Stimulated activated CD8-positive, alpha-beta memory T cell treated with anti-CD3 and anti-CD28 coated beads, Interleukin-4, amount 100 ng/mL, for 1 hour (primary cell): ENCODE measurements at regions not wholly inside any gene's neighbourhood (a gene's known extent, or its start where the extent isn't known, plus 50 kb on each side); places are given as distances from the start of the nearest gene placed in this dataset.
"Not testable (repeated sequence)": the region's sequence is repeated elsewhere in the genome, so short reads cannot be mapped to it uniquely, and the experiment has no call there.

ENCODE experiments used
- DNase-seq, 2 donors: peaks; one replicate each; pipeline ENCODE4 v3.0.0-alpha.2; 2020; ENCODE audit warnings: low read depth in 2 of 2, low spot score in 1 of 2

DNA sequence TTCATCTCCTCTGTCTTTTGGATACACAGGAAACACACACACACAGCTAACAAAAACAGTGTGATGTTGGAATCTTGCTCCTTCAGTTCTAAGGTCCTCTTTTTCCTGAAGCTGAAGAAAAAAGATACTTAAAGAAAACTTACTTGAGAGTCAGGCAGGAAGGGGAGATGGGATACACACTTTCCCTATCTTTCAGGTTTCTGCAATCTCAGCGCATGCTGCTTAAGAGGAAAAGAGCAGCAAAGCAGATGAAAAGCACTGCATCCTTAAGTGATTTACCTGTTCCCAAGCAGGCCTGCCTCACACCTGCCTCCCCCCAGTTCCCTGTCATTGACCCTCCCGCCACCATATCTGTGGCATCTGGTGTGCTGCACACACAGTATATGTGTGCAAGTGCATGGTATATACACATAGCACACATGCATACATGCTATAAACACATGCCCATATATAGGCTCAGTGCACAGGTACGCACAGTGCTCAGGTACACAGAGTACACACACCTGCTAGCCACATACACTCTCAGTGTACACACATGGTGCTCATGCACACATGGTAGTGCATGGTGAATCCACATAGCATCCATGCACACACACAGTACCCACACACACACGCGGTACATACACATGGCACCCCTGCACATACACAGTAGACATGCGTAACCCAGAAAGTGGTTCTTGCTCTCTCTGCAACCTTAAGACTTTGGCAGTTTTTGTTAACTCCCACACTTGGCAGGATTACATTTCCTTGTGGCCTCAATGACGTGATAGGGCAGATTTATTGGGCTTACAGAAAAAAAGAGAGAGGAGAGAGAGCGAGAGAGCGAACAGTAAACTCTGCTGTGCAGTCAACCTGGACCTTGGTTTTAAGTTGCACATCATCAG is 166.9 kb downstream of the TOMM20 start:
- no peak for DNase-seq

GRCh38 chr1:234960722-234961455 is 167.7 kb downstream of the TOMM20 start:
- no peak for DNase-seq

- DNase-seq, result no peak
These were observed 169.7 kb downstream of the TOMM20 start for GRCh38 chr1:234958706-234959657.

GRCh38 chr1:234958066-234958705 is 170.5 kb downstream of the TOMM20 start:
- DNase-seq, result no peak

DNA sequence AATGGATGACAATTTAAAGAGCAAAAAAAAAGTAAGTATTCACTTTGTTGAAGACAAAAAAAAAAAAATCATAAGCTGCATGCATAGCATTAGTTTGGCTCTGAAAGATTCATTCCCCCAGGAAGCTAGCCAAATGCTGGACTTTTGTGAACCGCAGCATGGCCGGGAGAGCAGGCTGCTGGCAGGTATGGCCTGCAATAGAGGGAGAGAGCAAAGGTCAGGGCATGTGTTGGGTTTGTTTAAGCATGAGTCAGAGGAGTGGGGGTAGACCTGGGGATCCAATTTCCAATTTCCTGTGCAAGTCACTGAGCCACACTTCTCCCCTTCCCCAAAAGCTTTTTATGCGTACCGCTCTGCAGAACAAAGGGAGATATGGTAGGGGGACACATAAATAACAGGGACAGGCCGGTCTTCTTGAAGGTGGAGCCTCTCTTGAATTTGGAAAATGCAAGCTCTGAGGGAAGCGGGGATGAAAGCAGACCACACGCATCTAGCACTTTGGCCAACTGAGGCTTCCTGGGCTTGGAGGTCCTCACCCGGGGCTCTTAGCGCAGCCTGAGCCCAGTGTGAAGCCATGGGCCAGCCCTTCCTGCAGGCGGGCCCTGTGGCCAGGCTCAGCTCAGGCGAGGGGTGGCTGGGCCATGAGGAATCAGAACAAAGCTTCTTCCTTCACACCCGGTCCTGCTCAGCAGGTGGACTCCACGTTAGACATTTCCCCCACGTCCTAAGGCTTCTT is 171.1 kb downstream of the TOMM20 start:
- DNase-seq, result no peak

DNA sequence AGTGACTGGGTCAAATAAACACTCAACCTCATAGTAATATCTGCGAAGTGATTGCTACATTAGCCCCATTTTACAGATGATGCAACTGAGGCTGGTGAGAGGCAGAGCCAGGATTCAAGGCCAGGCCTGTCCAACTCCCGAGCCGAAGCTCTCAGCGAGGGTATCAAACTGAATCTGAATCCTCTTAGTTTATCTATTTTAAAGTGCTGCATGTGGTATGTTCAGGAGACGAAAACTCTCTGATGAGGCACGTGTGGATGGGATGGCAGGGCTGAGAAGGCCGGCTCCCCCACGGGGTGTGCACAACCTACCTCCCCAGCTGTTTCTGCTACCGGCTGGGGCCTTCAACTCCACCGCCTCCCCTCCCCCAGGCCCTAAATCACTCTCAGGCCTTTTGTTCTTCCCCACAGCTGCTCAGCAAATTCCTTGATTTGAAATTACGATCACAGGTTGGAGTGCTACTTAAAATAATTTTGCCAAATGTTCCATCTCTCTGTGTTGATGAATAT is 171.8 kb downstream of the TOMM20 start:
- no peak for DNase-seq

- DNase-seq, result no peak
These were observed 173.4 kb downstream of the TOMM20 start for GRCh38 chr1:234955107-234955731.

DNA sequence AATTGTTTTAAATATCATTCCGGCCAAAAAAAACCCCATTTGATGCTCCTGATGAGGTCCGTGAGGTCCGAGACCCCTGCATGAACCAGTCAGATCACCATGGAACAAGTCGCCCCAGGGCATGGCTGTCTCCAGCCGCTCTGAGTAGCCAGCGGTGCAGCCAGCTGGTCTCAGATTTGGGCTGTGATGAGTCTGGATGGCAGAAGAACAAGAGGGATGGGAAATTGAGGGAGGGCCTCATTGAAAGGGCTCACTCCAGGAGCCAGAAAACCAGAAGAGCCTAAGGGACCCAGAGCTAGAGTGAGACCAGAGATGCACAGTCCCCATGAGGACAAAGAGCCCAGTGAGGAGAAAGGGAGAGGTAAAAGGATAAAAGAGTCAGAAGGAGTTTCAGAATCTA is 174.0 kb downstream of the TOMM20 start:
- no peak for DNase-seq

DNA sequence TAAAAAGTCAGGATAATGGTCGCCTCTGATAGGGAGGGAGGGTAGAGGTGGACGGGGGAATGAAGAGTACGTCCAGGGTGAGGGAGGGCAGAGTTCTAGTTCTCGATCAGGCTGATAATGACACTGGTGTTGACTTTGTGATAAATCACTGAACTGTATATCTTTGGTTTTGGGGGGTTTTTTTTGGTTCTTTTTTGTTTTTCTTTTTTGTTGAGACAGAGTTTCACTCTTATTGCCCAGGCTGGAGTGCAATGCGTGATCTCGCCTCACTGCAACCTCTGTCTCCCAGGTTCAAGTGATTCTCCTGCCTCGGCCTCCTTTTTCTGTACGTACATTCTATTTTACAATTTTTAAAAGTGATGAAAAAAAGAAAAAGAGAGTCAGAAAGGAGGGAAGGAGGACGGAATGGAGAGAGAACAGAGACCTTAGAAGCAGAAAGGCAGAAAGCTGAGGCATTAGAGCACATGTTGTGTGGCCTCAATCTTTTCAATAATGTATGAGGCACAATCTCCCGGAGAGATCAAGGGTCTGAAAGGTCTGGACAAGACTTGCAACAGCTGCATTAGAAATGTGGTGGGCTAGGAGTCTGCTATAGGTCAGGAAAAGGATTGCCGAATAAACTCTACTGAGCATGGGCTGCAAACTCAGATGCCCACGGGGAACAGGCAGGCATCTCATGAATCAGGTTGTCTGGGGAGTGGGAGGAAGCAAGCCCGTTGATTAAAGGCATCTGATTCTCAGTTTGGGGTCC is 174.8 kb downstream of the TOMM20 start:
- DNase-seq, result no peak

DNA sequence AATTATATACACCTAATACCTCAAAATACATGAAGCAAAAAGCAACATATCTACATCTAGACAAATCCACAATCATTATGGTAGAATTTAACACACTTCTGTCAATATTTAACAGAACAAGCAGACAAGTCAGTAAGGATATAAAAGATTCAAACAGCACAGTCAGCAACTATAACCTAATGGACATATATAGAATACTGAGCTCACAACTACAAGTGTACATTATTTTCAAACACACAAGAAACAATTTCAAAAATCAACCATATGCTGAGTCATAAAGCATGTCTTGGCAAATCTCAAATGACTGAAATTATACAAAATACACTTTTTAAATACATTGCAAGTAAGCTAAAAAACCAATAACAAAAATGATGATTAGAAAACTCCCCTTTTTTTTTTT is 178.0 kb downstream of the TOMM20 start:
- no peak for DNase-seq

- not testable (repeated sequence) for DNase-seq
These were observed 179.1 kb downstream of the TOMM20 start for GRCh38 chr1:234949528-234949927.

DNA sequence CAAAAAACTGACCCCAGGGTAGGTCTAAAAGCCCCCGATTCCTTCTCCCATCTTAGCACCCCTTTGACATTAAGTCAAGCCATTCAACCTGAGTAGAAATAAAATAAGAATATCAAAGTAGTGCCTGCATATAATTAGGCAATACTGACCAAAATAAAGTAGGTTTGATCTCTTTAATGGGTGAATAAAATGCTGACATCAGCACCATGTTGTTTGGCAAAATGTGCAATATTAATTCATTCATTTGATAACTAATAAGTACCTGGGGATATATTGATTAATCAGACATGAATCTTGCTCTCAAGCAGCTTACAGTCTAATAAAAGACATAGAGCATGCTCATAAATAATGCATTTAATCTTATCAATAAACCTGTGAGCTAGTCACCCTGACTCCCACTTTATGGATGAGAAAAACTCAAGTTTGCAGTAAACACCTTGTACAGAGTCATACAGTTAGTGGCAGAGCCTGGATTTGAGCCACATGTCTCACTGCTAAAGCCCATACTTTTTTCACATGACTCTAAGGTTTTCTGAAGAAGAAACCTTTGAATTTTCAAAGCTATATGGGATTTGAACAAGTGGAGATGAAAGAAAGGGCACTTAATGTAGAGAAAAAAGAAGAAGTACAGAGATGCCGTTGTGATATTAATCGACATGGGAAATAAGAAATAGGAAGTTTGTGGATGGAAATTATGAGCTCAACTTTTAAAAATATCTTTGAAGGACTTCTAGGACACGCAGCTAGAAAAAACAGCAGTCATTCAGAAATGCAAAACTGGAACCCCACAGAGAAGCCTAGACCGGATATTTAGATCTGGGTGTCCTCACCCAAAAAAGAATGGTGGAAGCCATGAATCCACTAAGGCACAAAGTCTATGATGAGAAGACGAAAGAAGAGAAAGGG is 183.9 kb downstream of the TOMM20 start:
- DNase-seq, result no peak

GRCh38 chr1:234943836-234944402 is 184.7 kb downstream of the TOMM20 start:
- DNase-seq, result no peak

DNA sequence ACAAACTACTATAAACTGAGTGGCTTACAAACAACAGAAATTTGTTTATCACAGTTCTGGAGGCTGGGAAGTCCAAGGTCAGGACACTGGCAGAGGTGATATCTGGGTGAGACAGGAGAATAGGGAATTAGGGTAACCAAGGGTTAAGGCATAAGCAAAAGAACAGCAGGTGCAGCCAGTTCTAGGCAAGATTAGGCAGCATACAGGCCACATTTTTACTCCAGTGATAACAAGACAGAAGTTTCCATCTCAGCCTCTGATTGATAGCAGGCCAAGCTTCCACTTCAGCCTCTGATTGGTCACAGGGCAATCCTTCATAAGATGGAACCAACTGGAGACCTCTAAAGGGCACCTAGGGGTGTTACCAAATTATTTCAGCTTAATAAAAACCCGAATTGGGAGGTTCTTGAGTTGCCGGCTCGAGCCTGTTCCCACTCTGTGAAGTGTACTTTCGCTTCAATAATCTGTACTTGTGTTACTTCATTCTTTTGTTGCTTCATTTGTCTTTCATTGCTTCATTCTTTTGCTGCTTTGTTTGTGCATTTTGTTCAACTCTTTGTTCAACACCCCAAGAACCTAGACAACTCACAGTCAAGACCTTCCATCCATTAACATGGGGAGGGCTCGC is 185.6 kb downstream of the TOMM20 start:
- no peak for DNase-seq

- no peak for DNase-seq
These were observed 186.7 kb downstream of the TOMM20 start for GRCh38 chr1:234942012-234942332.

DNA sequence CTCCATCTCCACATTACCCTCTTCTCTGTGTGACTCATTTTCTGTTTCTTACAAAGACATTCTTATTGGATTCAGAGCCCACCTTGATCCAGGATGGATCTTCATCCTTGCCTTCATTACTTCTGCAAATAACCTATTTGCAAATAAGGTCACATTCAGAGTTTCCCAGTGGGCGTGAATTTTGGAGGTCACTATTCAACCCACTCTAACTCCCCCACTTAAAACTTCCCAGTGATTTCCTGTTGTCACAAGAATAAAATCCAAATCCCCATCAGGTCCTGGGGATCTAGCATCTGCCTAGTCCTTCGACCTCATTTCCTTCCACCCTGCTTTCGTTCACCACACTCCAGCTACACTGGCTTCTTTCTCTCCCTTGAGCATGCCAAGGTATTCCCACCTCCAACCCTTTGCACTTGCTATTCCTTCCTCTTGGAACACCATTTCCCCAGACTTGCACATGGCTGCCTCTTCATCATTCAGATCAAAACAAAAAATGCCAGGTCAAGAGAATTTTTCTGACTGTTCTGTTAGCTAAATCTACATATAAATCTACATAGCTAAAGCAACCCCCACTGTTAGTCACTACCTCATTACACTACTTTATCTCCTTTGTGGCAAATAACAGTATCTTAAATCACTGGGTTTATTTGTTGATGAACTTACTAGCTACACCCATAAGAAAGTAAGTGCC is 187.2 kb downstream of the TOMM20 start:
- DNase-seq, result no peak
